COLO668 (cell line): ENCODE measurements at regions not wholly inside any gene's neighbourhood (a gene's known extent, or its start where the extent isn't known, plus 50 kb on each side); places are given as distances from the start of the nearest gene placed in this dataset.
"Not testable (repeated sequence)": the region's sequence is repeated elsewhere in the genome, so short reads cannot be mapped to it uniquely, and the experiment has no call there.

ENCODE experiments used
- DNase-seq: peaks from one replicate; lab custom pipeline; 2025; ENCODE audit not compliant: unreplicated experiment; lab: John Stamatoyannopoulos, UW

DNA sequence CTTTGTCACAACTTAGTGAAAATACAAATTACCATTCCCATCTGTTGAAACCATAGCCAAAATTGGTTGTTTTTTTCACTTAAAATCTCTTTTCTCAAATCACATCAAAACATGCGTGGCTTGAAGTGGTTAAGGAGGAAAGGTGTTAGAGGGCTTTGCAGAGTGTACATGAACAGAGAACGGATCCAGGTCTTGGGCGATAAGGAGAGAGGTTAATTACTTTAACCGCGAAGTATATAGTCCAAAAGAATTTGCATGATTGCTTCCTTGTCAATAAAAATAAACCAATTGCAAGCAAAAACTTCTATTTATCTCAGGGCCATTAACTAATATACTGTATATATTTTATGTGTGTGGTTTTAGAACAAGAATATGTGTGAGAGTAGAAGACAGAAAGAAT lies 813.9 kb upstream of the SORCS1 start:
- DNase-seq: no peak

- DNase-seq: no peak
Observed at GRCh38 chr10:107971973-107972372, 807.5 kb upstream of the SORCS1 start.

GRCh38 chr10:107971411-107971810 lies 806.9 kb upstream of the SORCS1 start:
- no peak for DNase-seq

GRCh38 chr10:107970512-107970911 lies 806.0 kb upstream of the SORCS1 start:
- no peak for DNase-seq

GRCh38 chr10:107969936-107970335 lies 805.4 kb upstream of the SORCS1 start:
- DNase-seq: no peak

DNA sequence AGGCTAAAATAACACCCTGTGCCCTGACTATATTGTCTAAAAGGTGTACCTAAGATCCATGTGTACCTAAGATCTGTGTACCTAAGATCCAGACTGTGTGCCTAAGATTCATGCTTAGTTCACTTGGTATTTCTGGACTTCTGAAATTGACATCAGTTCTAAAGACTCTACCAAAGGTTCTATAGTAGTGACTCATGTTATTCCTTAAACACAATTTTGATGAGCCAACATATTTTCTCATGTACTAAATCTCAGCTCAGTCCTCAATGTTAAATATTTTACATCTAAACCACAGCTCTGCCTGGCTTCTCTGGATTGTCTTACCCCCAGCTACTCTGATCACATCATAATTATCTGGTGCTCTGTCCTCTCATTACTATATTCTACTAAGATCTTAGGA lies 802.3 kb upstream of the SORCS1 start:
- no peak for DNase-seq

DNA sequence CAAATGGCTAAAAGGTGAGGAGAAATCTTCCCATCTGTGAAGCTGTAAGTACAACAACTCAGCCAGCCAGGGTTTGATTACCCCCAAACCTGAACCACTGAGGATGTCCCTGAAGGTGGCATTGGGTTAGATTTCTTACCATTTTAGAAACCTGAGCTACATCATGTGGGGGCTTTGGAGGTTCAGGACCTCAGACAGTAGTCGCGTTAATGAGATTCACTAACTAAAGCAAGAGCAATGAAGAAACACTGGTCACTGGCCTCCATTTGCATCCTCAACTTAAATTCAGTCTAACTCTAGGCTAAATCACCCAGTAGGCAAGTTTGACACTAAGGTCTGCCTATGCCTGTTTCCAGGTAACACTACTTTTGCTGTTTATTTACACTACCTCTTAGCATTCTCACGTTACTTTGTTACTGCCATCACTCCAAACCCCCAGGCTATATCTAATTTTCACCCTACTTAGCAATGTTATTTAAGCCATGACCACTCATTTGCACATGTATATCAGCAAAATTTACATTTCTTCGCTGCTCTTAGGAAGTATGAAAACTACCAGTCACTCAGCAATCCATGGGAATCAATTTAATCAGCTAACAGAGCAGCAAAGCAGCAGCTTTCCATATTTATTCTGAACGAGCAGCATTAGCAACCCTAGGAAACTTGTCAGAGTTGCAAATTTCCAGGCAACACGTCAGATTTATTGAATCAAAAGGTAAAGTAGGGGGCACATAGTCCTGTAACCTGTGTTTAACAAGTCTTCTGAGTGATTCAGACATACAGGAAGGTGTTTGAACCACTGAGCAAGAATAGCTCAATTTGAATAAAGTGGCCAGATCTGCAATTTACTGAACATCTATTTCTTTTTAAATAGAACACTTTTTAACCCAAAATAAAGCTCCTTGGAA lies 788.4 kb upstream of the SORCS1 start:
- DNase-seq: no peak

DNA sequence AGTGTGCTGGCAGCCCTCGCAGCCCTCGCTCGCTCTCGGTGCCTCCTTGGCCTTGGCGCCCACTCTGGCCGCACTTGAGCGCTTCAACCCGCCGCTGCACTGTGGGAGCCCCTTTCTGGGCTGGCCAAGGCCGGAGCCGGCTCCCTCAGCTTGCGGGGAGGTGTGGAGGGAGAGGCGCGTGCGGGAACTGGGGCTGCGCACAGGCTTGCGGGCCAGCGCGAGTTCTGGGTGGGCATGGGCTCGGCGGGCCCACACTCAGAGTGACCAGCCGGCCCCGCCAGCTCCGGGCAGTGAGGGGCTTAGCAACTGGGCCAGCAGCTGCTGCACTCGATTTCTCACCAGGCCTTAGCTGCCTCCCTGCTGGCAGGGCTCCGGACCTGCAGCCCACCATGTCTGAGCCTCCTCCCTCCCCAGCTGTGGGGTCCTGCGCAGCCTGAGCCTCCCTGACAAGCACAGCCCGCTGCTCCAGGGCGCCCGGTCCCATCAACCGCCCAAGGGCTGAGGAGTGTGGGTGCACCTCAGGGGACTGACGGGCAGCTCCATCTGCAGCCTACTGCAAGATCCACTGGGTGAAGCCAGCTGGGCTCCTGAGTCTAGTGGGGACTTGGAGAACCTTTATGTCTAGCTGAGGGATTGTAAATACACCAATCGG lies 786.0 kb upstream of the SORCS1 start:
- not testable (repeated sequence) for DNase-seq

DNA sequence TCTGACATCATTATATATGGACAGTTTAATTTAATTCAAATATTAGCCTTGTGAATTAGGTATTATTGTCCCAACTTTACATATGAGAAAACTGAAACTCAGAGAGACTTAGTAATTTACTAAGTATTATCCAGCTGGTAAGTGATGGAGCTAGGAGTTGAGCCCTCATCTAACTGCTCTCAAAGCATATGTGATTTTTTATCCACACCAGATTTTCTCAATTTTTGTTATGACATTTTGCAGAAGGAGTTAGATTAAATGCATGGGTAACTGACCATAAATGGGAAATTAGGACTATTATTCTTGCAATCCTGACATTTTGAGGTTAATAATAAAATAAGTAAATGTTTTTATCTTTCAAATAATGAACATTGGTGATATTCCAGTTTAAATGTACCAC lies 778.3 kb upstream of the SORCS1 start:
- no peak for DNase-seq

- no peak for DNase-seq
Observed at GRCh38 chr10:107933076-107933475, 768.6 kb upstream of the SORCS1 start.

DNA sequence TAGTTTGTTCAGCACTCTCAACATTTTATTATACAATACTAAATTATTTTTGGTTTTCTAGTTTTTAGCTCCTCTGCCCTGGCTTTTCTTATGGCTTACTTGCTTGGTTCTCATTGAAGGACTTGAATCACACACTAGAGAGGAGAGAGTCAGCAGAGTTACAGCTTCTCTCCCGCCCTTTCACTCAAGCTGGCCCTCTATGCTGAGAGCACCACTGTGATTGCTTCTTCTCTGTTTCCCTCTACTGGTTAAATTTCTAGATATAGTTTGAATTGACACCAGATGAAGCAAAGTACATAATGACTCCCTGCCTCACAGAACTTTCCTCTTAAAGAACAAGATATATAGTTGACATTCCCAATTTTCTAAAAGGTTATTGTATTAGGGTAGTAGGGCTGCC lies 767.3 kb upstream of the SORCS1 start:
- no peak for DNase-seq

GRCh38 chr10:107930037-107930436 lies 765.5 kb upstream of the SORCS1 start:
- no peak for DNase-seq

DNA sequence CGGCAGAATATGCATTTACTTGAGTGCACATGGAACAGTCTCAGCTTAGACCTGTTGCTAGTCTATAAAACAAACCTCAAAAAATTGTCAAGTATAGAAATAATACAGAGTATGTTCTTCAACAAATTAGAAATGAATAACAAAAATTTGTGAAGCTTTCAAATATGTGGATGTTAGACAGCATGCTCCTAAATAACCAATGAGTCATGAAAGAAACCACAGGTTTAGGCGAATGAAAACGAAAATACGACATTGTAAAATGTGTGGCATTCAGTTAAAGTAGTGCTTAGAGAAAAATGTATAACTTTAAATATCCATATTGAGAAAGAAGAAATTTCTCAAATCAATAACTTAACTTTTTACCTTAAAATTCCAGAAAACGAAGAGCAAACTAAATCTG lies 760.0 kb upstream of the SORCS1 start:
- no peak for DNase-seq

DNA sequence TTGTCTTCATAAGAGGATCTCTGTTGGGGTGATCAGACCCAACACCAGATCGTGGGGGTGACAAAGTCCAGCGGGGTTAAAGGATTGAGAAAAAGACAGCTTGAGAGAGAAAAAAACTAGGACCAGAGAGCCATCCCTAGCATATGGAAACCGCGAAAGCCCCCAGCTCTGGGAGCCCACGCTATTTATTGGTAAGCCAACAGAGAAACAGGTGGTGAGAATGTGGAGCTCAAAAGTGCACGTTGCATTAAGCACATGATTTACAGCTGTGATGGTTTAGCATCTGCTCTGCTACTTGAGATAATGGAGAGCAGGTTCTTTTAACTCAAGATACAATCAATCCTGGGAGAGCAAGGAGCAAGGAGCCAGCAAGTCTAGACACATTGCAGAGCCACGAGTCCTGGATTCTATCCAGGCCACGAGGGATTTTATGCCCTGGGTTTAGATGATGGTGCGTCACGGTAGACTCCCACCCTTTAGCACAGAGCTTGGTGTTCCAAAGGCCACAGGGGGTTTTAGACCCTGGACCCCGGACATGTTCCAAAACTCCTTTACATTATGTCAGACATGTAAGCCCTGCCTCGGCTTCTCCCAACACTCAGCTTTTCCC lies 755.2 kb upstream of the SORCS1 start:
- no peak for DNase-seq

GRCh38 chr10:107918171-107918570 lies 753.7 kb upstream of the SORCS1 start:
- no peak for DNase-seq

GRCh38 chr10:107915215-107915610 lies 750.7 kb upstream of the SORCS1 start:
- peak; percentile 44 for DNase-seq

DNA sequence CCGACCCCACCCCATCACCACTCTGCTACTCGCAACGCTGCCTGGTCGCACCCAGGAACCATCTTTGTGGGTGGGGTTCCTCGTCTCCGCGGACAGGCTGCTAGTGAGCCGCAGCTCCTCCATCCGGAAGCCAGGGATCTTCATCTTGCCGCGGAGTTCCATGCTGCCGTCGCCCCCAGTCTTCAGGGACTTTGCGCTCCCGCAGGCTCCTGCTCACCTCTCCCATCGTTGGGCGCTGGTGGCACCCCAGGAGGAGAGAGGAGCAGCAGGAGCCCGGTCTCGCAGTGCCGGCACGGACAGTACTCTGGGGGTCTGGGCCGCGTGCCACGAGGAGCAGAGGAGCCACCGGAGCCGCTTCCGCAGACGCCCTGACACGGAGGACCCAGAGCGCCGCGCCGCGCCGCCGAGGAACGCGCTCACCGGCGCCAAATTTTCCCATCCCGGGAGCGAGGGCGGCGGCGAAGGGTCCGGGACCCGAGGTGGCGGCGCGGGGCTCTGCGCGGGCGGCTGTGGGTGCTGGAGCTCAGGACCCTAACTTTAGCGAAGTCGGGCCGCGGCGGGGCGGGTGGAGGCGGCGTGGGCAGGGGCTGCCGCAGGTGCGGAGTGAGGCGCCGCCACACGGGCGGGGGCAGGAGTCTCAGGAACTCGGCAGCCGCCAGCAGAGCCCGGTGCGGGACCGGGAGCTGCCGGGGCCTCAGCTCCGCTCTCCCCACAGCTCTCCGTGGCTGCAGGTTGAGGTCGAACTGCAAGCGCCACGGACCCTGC lies 750.1 kb upstream of the SORCS1 start:
- peak; percentile 66 for DNase-seq

DNA sequence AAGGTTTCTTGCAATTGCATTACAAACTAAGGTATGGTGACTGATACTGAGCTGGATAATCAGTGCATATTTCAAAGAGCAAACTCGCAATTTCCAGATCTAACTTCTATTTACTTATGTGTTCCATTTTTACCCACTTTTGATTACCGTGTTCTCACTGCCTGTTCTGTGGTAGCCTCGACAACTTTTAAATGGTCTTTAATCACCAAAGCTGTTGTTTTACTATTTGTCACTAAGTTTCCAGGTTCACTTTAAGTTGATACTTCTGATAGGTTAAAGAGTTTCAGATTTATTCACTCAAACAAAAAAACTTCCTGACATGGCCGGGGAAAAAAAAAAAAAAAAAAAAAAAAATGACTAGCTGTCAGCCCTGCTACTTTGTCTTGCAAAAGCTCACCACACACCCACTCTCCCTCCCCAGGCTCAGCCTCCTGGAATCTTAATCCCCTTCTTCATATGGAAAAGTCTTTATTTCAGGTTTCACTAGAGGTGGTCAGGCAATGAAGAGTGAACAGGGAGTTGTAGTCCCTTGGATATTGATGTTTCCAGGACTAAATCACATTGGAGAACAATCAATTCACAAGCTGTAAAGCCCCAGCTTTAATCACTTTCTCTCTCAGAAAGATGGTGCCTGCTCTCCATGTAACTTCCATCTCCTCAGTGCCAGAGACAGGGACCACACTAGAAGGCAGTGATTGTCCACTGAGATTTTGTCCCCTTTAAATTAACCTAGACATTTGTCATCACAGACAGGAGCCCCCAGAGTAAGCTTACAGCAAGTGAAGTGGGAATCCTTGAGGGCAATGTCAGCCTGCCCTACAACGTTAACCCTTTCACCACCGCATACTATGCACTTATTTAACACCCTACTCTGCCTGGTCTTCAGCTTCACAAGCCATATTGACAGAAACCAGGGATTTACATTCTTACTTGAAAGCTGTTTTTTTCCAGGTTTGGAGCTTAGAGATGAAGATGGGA lies 749.1 kb upstream of the SORCS1 start:
- no peak for DNase-seq

DNA sequence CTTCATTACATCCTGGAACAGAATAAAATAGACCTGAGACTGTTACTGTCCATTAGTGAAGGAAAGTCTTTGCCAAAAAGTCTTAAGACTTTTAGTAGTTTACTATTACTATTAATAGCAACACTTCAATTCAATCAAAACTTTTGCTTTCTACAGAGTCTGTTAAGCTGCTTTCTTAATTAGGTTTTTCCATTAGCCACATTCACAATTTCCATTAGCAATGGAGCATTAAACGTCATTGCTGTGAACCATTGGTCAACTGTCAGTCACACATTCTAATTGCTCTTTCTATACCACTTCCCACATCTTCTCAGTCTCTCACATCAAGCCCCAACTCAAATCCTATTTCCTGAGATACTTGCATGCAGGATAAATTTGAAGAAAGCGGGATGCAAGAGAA lies 736.6 kb upstream of the SORCS1 start:
- no peak for DNase-seq

GRCh38 chr10:107900131-107900530 lies 735.6 kb upstream of the SORCS1 start:
- no peak for DNase-seq
